HG03432 (cell line): ENCODE measurements at regions not wholly inside any gene's neighbourhood (a gene's known extent, or its start where the extent isn't known, plus 50 kb on each side); places are given as distances from the start of the nearest gene placed in this dataset.

ENCODE experiments used
- ATAC-seq: cut with Tn5 transposase; IDR thresholded peaks from one replicate; pipeline ENCODE4 v1.9.1; 2021; ENCODE audit warnings: mild to moderate bottlenecking, moderate library complexity; ENCODE audit not compliant: unreplicated experiment

- no peak for ATAC-seq
Measured at GRCh38 chr13:90170208-90170607, 1177.3 kb upstream of the MIR17HG start.

- ATAC-seq = no peak
Measured at GRCh38 chr13:90171649-90172048, 1175.8 kb upstream of the MIR17HG start.

DNA sequence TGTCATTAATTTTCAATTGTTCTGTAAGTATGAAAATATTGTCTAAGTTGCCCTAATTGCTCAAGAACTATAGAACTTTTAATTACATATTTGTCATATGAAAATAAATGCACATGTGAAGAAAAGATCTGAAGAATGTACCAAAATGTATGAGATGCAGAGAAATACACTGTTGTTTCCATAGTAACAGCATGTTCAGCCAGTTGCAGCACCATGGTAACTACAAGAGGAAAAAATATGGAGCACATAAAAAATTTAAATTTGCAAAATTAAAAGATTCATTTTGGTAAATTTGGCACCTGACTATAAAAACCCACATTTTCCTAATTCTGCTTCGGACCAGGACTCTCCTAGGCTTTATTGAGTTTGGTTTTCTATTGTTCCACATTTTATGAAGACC lies 1170.0 kb upstream of the MIR17HG start:
- no peak for ATAC-seq

GRCh38 chr13:90184355-90184754 lies 1163.1 kb upstream of the MIR17HG start:
- no peak for ATAC-seq

- ATAC-seq = no peak
Measured at GRCh38 chr13:90185734-90186133, 1161.8 kb upstream of the MIR17HG start.

DNA sequence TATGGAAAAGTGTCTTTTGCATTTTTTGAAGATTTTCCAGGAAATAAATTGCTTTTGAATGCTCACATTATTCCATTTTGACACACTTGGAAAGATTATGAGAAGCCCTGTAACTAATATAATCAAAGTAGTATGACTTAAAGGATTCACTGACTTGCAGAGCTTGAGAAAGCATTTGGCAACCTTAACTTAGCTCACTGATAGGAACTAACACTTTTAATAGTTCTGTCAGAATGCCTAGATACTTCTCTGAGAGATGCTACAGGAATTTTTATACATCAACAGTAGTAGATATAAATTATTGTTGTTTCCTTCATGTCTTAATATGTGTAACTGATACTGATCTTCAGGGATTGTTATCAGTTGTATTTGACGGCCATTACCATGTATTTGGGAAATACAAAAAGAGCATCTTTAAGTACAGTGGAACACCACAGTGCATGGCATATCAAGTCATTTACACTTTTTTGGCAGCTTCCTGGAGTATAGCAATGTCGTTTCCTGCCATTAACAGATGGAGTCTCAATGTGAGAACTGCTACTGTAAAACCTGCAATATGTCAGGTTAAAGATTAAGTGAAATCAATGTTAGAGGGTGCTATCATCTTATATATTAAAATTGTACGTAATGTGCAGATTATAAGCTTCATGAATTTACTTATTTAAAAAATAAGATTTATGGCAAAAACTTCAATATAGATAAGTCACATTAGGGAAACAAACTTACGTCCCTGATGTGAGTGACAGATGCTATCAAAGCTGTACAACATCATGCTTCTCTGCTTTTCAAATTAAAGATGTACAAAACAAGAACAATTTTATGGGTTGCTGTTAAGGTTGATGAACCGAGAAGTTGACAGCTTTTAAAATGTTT lies 1159.8 kb upstream of the MIR17HG start:
- no peak for ATAC-seq

- no peak for ATAC-seq
Measured at GRCh38 chr13:90188351-90188636, 1159.2 kb upstream of the MIR17HG start.

DNA sequence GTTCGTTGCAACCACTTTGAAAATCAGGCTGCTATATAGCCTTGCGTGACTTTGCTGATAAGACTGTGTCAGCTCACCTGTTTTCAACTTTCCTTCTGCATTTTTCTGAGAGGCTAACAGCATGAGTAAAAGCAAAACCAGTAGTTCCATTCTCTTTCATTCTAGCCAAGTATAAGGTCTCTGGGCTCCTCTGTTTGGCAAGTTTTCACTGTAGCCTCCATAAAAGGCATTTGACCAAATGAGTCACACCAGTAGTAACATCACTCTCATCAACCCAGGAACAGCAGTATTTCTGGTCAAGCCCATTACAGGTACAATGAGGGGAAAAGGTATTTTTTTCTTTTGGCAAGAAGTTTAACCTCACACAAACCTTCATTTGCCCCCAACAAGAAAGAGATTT lies 1149.8 kb upstream of the MIR17HG start:
- peak; percentile 75 for ATAC-seq

DNA sequence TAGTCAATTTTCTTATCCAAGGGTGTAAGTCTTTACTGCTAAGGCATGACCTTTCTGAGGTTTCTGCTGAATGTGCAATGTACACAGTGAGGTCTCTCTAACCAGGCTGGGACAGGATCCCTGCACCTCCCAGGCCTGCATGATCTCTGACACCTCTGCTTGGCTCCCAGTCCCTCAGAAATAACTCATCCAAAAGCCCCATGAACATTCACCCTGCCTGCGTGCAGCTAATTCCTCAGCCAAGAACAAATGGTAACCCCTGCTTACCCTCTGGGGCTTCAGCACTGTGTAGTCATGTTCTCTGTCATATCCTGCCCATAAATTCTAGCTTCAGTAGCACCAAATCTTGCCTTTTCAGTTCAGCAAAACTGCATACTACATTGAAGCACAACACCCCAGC lies 1146.3 kb upstream of the MIR17HG start:
- no peak for ATAC-seq

DNA sequence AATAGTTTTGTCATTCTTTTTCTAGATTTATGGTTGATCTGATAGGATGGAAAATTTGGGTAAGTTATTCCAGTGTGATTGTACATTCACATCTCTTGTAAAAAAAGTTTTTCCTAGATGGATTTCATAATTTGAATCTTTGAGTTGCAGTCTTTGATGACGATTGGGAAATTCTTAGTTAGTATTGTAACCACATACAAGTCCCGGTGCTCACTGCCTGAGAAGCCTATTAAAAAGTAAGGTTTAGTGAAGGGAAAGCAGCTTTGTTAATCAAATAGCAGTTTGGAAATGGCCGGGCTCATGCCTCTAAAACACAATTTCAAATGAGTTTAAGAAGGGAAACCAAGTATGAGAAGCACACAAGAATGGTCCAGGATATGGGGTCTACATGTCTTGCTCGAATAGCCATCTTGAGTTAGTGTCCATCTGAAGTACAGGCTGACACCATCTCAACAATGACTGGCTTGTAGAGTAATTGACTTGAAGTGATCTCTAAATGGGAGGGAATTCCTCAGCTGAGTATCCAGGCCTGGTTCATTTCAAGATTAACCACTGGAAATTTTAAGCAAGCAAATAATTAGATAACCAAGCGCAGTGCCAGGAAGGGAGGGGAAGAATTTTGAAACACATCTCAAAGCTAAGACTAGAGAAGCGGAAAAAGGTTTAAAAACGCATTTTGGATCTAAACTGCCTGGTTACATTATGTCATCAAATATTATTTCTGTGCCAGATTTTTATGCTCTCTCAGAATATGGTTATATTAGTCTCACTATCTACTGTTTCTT lies 1145.6 kb upstream of the MIR17HG start:
- ATAC-seq = no peak

DNA sequence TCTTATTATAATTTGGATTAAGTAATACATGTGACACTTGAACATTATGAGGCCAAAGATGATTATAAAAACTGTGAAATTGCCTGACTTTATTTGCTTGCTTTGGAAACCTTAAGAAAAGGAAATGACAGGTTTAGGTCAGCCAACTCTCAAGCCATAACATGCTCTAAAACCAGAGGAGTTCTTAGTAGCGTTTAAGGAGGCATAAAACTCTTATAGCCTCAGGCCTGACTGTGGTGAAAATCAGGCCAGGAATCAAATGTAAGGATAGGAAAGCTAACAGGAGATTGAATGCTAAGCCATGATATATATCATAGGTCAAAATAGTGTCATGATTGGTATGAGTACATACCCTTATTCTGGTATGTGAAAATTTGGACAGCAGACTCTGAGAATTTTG lies 1142.4 kb upstream of the MIR17HG start:
- ATAC-seq = no peak

DNA sequence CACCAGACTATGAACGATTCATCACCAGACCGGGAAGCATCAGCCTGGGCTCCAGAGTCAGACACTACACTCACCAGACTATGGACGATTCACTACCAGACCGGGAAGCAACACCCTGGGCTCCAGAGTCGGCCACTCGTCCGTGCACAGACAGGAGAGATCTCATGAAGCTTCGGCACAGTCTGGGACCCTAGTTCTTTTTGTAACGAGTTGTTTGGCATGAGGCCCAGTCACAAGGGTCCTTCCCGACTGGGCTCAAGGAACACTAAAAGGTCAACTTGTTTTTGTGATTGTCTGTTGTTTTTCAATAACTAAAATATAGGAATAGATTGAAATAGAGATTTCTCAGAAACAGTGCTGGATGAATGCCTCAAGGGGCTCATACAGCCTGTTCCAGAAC lies 1141.6 kb upstream of the MIR17HG start:
- ATAC-seq = no peak

DNA sequence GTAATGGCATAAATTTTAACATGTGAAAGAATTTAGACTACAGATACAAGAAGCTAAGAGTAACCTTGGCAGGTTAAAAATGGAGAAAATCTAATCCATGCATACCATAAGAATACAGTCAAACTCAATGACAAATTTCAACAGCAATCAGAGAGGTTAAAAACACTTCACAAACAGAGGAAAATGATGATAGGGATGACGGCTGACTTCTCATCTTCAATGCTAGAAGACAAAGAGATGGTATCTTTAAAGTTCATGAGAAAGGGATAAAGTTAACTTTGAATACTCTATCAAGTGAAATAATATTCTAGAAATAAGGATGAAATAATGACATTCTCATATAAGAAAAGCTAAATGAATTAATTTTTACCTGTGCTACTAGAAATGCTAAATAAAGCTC lies 1130.2 kb upstream of the MIR17HG start:
- ATAC-seq = no peak

GRCh38 chr13:90222758-90223157 lies 1124.7 kb upstream of the MIR17HG start:
- no peak for ATAC-seq

GRCh38 chr13:90230311-90230710 lies 1117.2 kb upstream of the MIR17HG start:
- ATAC-seq = no peak

DNA sequence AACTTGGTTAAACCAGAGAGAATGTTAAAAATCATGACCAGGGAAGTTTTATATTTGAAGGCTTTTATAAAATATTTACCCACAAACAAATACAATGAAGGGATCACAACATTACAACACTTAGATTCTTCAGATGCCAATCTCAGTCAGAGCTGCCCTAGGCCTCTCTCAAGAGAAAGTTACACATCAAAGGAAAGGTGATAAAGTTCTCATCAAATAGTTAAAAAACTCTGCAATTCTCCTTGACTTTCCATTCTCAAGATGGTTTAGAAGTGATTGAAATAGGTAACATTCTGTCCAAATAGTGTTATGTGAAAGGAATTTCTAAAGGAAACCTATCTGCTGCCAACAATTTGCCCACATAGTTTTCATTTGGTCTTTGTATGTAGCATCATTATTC lies 1115.2 kb upstream of the MIR17HG start:
- ATAC-seq = no peak

DNA sequence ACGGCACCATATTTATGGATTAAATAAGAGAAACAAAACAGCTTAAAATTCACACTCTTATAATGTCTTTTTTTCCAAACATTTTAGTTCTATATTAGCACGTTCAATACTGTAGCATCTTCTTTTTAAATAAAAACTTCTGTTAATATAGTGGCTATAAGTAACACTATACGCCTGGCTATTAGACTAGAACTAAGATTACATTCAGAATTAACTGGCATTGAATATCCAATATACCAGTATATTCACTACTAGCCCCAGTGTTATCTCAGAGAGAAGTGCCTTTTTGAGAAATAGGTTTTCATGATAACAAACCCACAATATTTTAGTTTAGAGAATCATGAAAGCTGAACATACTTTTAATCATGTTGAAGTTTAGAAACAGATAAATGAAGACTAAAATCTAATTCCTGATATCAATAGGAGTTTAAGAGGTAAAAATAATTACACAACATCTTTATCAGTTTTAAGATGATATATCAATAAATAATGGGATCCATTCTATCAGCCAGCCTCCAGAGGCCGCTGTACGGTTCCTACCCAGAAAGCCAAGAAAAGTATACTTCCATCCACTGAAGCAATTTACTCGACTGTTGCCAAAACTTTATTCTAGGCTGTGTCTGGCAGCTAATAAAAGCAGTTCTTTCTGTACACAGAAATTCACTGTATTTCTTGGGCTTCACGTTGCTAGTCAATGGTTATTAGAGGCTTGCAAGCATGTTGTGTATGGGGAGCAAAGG lies 1113.4 kb upstream of the MIR17HG start:
- ATAC-seq = no peak

- no peak for ATAC-seq
Measured at GRCh38 chr13:90237852-90238251, 1109.6 kb upstream of the MIR17HG start.

DNA sequence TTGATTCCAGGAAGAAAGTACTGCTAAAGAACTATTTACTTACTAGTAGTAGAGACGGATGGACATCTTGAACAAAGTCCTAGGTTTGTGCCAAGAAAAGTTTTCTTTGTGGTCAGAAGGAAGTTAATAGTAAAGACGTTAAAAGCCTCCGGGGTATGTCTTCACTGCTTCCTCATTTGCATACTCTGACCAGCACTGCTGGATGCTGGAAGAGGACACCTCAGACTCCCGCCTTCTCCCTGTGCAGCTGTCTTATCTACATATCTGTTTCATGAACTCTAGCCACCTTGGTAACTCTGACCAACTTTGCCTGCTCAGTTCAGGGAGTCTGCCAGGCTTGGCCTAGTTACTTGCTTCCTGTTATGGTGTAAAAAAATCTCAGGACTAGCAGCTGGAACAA lies 1109.1 kb upstream of the MIR17HG start:
- no peak for ATAC-seq

- no peak for ATAC-seq
Measured at GRCh38 chr13:90239130-90239529, 1108.4 kb upstream of the MIR17HG start.

GRCh38 chr13:90246005-90246404 lies 1101.5 kb upstream of the MIR17HG start:
- no peak for ATAC-seq
